ENCODE measurements at regions not wholly inside any gene's neighbourhood (a gene's known extent, or its start where the extent isn't known, plus 50 kb on each side); places are given as distances from the start of the nearest gene placed in this dataset.
"Not testable (repeated sequence)": the region's sequence is repeated elsewhere in the genome, so short reads cannot be mapped to it uniquely, and the experiment has no call there.

DNA sequence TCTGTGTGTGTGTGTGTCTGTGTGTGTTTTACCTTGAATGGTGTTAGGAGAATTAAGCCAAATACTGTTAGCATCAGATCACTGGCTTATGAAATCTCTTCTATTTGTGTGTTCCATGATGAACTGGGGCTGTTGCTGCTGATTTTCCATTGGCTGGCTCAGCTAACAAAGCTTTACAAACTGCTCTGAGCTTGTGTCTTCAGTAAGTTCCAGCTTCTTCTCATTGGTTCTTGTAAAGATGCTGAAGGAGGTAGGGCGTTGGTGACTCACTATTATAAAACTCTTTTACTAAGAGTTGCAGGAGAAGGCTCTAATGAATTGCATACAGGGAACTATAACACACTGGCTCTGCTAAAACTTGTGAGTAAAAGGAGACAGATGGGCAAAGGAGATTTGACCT, 136.4 kb upstream of the PRKCQ start:
- no peak for DNase-seq

DNA sequence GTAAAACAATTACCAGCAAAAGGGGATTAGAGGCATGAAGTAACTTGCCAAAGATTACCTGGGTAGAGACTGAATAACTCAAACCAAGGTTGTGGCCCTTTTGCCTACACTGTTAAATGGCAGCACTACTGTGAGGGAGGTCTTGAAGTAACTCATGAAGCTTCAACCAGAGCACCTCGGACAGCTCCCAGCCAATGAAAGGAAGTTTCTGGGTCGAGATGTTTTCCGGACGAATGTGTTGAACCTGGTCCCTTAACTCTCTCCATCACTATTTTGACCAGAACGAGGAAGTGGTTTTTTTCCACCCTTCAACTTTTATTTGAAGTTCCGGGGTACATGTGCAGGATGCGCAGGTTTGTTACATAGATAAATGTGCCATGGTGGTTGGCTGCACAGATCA, 133.6 kb upstream of the PRKCQ start:
- DNase-seq = no peak

DNA sequence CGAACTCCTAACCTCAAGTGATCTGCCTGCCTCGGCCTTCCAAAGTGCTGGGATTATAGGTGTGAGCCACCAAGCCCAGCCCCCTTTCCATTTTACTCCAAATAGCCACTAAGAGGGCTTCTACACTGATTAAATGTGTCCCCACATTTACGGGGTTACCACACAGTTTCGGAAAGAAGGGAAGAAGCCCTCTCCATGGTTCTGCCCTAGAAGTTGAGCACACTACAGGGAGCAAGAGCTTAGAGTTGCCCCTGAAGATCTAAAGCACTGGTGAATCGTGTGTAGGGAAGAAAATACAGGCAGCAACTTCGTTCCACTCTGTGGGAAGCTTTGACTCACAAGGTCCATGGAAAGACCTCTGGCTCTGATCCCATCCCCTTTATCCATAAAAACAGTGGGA, 133.0 kb upstream of the PRKCQ start:
- DNase-seq = no peak

DNA sequence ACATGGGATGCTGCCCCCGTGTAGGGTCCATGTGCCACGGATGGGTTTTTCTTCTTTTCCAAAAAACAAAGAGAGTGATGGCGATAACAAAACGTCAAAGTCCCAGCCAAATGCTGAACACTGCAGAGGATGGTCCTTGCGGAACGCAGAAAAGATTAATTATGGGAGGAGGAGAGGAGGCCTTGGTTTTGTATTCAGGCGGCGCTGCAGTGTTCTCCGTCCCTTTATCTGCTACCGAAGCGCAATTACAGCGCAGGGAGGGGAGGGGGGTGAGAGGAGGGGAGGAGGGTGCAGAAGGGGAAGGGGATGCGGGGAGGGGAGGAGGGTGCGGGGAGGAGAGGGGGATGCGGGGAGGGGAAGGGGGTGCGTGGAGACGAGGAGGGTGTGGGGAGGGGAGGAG, 131.8 kb upstream of the PRKCQ start:
- no peak for DNase-seq

DNA sequence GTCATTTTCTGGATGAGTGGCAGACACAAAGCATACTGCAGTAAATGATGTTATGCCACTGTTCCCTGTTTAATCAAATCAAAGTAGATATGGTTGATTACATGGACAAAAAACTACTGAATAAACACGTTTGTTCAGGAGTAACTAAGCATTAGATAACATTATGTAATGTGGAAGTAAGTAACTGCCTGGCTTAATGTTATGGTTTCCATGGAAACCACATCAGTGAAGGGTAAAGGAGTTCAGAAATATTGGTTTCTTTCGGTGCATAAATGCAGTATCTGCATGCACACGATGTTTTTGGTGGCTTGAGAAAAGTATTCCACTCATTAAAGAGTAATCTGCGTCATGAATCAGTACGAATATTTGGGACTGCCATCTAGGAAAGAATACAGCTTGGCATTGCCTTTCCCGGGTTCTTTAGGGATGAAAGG, 131.3 kb upstream of the PRKCQ start:
- no peak for DNase-seq

DNA sequence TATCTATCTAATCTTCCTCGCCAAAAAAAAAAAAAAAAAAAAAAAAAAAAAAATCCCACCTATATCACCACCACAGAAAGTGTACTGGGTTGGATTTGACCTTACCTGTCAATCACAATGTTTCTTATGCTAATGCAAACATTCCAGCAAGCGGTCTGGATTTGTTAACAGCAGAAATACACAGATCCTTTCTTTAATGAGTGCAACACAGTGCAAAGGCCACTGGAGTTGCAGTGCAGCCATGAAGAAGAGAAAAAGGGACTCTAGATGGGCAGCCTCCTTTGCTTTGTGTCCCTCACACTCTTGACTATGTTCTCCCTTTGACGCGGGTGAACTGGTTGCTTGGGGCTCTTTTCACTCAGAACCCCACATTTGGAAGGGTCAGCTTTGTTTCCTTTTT, 127.3 kb upstream of the PRKCQ start:
- no peak for DNase-seq

DNA sequence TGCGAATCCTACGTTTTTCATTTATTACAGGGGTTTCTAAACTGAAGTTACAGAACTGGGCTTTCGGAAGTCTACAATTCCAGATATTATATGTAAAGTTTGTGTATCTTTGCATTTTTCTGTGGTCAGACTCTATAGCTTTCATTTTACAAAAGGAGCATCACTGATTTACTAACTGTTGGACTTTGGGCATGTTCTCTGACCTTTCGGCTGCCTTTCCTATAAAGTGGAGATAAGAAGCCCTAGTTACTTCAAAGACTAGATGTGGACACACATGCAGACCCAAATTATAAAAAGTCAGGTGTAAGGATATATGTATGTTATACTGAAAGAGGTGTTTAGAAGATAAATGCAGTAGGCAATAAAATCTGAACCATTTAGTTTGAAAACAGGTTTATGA, 126.6 kb upstream of the PRKCQ start:
- DNase-seq = no peak

DNA sequence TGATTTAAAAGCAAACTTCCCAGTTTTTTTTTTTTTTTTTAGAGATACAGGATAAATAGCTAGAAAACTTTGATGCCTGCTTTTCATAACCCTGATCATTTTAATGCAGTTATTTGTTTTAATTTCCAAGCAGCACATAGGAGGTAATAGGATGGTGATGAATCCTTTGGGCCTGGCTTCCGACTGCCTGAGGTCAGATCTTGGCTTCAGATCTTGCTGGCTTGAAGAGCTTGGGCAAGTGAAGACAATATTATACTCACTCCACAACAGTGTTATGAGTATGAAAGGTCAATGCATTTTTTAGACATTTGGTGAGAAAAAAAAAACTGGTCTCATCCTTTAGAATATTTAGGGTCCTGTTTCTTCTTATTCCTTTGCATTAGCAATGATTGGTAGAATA, 124.8 kb upstream of the PRKCQ start:
- DNase-seq = no peak

DNA sequence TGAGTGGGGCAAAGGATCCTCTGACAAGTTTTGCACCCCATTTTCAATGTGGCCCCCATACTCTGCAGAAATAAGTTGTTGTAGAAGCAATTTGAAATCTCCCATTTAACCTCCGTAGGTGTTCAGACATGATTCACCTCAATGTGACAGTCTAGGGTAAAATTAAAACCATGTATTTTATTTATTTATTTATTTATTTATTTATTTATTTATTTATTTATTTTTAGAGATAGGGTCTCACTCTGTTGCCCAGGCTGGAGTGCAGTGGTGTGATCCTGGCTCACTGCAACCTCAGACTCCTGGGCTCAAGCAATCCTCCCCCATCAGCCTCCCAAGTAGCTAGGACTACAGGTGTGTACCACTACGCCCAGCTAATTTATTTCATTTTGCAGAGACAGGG, 122.8 kb upstream of the PRKCQ start:
- DNase-seq = not testable (repeated sequence)

DNA sequence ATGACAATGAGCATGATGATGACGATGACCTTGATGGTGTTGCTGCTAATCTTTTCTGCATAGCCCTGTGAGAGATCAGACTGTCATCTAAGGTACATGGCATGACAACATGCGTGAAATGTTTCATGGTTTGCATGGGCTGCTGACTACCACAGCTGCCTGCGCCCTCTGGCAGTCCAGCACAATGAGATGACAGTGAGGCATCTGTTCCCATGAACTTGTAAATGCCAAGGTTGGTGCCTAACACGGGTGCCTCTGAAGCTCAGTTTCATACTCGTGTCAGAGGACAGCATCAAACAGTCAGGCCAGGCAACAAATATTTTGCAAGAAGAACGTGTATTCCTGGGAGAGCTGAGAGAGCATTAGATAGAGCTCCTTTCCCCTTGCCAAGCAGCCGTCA, 122.0 kb upstream of the PRKCQ start:
- no peak for DNase-seq

DNA sequence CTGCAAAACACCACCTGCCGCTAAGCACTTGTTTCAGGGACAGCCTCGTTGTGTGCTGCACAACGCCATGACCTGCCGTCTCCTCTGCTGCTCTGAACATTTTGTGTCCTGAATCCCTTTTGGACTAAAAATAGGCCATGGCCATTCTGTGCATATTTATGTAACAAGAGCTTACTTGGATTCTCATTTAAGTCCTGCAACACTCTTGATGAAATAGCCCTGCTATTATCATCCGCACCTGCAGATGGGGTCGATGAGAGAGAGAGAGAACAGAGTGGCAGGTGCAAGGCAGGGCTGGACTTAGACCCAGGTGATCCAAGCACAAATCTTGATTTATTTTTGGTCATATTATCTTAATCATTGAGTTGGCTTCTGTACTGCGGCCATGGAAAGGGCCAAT, 121.2 kb upstream of the PRKCQ start:
- no peak for DNase-seq

DNA sequence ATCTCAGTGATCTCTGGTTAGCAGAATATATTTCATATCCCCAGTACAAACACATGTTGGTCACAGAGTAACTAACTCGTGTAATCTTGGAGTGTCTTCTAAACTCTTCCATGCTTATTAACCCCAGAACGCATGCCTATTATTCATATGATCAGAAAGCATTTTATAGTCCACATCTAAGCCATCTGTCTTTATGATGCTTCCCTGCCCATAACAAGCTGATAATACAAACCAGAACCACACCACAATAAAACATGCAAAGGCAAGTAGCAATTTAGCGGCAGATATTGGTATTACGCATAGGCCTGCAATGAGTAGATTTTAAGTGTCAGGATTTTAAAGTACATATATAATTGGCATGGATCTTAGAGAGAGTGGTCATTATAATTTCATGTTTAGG, 120.0 kb upstream of the PRKCQ start:
- no peak for DNase-seq

DNA sequence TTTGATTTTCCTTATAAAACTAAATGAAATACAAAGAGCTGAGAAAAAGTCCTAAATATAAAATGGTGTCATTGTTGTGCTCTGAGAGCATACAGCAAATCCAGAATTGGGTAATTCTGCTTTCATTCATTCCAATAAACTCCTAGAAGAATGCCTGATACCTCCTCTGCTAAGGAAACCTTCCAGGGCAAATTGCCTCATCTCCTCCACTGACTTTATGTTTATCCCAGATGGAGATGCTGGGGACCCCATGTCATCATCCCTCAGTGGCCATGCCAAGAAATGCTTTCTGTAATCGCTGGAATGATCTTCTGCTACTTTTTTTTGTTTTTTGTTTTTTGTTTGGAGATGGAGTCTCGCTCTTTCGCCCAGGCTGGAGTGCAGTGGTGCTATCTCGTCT, 119.3 kb upstream of the PRKCQ start:
- DNase-seq = no peak

DNA sequence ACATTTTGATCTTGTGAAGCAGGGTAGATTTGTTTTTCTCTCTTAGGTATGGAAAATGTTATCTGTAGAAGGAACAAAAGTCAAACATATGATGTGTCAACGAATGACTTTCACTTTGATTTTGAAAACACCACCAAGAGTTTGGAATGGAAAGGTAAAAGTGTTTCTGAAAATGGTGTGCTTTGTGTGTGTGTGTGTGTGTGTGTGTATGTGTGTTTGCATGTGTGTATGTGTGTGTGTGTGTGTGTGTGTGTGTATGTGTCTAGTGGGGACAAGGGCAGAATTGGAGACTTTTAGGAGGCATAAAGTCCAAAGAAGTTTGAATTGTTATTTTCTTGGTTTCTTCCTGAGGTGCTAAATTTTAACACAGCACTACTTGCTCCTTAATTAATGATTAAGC, 115.4 kb upstream of the PRKCQ start:
- DNase-seq = no peak

DNA sequence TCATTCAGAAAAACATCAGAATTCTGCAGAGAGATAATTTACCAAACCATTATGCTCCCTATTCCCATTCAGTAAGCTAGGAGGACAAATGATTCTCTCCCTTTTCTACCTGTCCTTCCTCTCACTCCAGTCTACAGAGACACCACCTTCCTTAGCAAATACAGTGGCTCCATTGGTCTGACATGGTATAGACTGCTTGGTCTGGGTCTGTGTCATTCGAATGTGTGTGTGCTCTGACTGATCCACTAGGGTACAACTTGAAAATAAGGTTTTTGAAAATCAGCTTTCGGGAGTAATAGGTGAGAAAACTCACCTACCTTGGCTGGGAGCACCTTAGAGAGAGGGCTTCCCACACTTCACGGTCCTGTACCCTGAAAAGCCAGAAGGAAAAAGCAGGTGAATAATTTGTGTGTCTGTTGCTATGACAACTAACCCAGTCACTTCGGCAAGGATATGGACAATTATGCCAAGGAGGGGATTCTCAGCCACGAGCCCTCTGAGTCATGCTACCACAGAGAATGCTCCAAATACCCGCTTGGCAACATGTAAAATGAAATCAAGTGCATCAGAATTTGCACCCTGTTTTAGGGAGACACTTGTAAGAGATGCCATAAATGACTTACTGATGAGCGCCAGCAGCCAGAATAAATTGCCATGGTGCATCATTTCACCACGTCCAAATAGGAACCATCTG, 114.5 kb upstream of the PRKCQ start:
- DNase-seq = no peak

DNA sequence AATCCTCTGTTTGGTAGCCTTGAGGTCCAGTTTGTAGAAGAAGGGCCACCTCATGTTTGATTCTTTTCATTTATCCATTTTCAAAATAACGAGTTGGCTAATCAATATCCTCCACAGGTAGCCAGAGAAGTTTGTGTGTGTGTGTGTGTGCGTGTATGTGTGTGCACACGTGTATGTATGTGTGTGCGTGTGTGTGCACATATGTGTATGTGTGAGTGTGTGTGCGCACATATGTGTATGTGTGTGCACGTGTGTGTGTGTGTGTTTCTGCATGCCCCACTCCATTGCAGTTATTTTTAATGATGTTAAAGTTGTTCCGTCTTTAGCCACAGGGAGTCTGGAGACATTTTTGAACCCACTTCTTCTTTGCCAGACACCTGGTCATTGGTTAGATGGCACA, 112.8 kb upstream of the PRKCQ start:
- no peak for DNase-seq

DNA sequence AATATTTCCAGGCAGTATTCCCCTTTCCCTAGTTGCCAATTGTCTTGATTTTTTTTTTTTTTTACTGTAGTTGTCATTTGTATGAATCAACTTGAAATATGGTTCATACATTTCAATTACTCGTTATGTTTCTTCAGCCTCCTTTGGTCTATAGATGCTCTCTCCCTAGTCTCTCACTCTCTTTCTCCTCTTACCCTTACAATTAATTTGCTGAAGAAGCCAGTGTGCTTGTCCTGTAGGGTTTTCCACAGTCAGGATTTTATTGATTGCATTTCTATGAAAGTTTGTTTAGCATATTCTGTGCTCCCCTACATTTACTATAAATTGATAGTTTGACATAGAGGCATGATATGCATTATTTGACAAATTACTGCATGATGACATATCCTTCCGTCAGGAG, 112.0 kb upstream of the PRKCQ start:
- DNase-seq = no peak

DNA sequence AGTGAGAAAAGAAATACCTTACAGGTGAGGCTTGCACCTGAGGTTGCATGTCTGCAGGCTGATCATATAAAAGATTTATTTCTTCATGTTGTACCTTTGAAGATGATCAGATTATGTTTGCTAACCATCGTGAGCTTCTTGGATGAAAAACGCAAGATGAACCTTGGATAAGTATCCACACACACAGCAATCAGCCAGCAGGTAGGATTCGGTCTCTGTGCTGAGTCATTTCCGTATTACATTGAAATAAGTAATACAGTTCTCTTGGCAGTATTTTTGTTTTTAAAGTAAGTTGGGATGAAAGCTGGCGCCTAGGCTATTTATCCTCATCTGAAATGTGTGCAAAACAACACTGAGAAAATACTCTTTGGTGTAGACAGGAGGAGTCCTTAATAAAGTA, 109.0 kb upstream of the PRKCQ start:
- no peak for DNase-seq

DNA sequence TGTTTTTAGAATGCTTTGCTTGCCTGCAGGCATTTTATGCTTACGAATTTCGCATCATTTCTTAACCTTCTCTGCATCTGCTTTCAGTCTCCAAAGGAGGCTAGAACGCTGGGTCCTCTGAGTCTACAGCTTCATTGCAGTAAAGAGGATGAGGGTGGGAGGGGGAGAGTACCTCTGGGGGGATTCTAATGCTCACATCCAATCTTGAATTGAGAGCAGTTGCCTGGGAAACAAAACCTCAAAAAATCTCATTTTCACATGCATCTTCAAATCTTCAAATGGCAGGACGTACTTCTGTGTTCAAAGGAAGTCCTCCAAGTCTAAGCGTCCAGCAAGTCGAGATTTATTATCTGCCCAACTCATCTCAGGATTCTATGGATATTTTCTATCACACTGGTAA, 100.7 kb upstream of the PRKCQ start:
- no peak for DNase-seq

DNA sequence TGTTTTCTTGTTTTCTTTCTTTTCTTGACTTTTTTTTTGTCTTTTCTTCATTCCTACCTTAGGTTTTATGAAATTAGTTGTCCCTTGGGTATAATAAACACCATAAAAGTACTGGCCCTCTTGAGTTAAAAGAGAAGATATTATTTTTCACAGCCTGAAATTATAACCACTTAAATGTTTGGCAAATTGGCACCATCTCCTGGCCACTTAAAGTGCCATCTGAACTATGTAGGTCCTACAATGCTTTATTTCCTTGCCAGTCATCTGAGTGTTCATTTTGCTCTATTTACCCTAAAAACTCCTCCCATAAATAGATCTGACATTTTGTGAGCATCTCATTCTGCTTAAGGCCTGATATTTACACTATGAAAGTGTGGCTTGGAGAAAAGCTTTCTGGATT, 98.9 kb upstream of the PRKCQ start:
- no peak for DNase-seq

DNA sequence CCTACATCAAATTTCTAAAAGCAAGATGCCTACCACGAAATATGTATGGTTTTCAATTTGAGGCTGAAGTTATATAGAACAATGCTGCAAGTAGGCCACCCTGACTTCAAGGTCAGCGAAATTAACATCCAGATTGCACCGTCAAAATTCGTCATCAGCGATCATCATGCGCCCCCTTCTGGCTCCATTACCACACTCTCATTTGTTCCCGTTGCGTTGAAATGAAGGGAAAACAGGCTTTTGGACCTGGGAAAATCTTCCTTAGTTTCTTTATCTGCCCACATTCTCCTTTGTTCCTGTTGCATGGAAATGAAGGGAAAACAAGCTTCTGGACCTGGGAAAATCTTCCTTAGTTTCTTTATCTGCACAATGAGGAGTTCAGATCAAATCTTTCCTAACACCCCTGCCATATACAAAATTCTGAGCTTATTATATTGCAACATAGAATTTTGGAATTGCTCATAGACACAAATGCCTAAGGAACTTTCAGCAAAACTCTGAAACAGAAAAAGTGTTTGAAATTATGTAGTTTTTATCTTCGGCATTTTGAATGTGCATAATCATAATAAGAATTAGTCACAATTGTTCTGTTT, 98.2 kb upstream of the PRKCQ start:
- DNase-seq = peak; percentile 60

DNA sequence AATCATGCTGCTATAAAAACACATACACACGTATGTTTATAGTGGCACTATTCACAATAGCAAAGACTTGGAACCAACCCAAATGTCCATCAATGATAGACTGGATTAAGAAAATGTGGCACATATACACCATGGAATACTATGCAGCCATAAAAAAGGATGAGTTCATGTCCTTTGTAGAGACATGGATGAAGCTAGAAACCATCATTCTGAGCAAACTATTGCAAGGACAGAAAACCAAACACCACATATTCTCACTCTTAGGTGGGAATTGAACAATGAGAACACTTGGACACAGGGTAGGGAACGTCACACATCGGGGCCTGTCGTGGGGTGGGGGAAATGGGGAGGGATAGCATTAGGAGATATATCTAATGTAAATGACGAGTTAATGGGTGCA, 97.1 kb upstream of the PRKCQ start:
- DNase-seq = not testable (repeated sequence)

DNA sequence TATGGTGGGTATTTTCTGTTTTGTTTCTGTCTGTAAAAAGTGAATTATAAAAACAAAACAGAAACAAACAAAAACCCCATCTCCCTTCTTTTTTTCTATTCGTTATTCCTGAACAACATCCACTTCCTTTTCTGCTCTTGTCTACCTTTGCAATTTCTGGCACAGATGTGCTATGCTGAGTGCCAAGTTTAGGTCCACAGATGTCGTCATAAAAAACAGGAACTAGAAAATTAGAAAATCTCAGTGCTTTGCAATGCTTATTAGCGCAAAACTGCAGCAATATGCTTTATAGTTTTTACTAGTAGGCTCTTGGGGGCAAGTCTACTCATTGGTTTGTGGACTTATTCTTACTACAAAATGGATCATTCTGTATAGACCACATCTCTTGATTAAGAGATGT, 94.2 kb upstream of the PRKCQ start:
- no peak for DNase-seq

DNA sequence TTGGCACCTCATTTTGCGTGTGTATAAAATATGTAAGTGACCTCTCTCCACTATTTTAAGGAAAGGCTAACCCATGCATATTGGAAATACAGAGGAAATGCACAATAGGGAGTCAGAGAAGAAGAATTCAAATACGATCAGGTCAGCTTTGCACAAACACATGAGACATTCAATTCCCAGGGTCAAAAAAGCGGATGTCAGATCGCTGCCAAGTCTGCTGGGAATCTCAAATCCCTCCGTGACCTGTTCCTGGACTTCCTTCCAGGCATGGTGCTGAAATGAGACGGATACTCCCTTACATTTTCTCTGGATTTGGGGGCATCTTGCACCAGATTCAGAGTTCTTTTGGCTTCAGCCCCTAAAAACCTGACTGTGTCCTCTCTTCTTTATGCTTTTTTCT, 91.9 kb upstream of the PRKCQ start:
- DNase-seq = no peak

DNA sequence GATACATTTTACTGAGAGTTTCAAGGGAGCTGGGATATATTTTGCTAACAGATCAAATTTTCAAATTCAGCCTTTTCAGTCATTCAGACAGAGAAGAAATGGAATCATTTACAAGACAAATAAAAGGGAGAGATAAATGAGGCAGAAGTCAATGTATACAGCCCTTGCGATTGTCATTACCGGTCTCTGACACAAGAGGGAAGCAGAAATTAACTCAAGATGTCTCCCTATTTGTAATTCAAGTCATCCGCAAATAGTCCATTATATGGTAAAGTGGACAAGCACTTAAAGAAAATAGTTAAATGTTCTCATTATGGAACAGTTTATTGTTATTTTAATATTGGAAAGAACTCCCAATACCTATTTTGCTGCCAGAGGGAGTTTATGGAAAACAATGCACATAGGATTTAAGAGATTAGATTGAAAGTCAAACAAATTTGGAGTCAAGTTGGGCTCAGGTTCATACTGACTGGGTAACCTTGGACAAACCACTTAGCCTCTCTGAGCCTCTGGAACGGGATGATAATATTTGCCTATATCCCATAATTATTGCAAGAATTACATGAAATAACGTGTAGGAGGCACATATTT, 89.3 kb upstream of the PRKCQ start:
- DNase-seq = no peak
